GM12878 (cell line): ENCODE measurements at regions not wholly inside any gene's neighbourhood (a gene's known extent, or its start where the extent isn't known, plus 50 kb on each side); places are given as distances from the start of the nearest gene placed in this dataset.

Experiments used
- ATAC-seq: fragments of 200-7000 bp; cut with Tn5 transposase; 3 replicates; pipeline ENCODE4 v1.9.1; 2020; ENCODE audit warnings: mild to moderate bottlenecking, moderate library complexity
- BruUV-seq: library from RNA; stranded (reverse); fragments of 400-500 nt; replicated peaks from 2 replicates; lab custom pipeline; 2021; lab: Mats Ljungman, UMichigan
- CTCF ChIA-PET: fragments of 300-600 bp; sonication (Branson Sonifier 250); formaldehyde crosslinking; extraction: SDS; loops from one replicate; lab custom pipeline; 2021; ENCODE audit warnings: inconsistent platforms; lab: Yijun Ruan, JAX
- POLR2A ChIA-PET: fragments of 350-600 bp; formaldehyde crosslinking; extraction: SDS; loops from one replicate; lab custom pipeline; 2021; ENCODE audit warnings: inconsistent platforms; lab: Charles Lee
- RAD21 ChIA-PET: fragments of 300-600 bp; sonication (Branson Sonifier 250); formaldehyde crosslinking; loops from one replicate; lab custom pipeline; 2023; ENCODE audit warnings: antibody characterized with exemption; ENCODE audit not compliant: unreplicated experiment; lab: Charles Lee
- SMC1A ChIA-PET: fragments of 300-600 bp; sonication (Branson Sonifier 250); formaldehyde crosslinking; loops from one replicate; lab custom pipeline; 2023; ENCODE audit not compliant: unreplicated experiment, uncharacterized antibody; lab: Charles Lee
- DNase-seq: peaks from one replicate; pipeline ENCODE4 v3.0.0-alpha.2; 2011; ENCODE audit warnings: low read depth, low spot score
- FAIRE-seq: peaks from 3 replicates; lab custom pipeline; 2011; peaks lifted over from hg19 to GRCh38; lab: Jason Lieb, UNC
- H2AFZ ChIP-seq: 2 replicates; pipeline ENCODE4 v1.6.0; 2011; ENCODE audit warnings: low read depth, low read length, control low read depth; ENCODE audit not compliant: control insufficient read depth
- H3K27ac ChIP-seq: 2 replicates; pipeline ENCODE4 v1.5.1; 2011; ENCODE audit warnings: control low read depth; ENCODE audit not compliant: control insufficient read depth, insufficient read depth
- H3K27me3 ChIP-seq, 2 experiments: replicated peaks in 1 of 2; 2 replicates each; pipeline versions ENCODE4 v1.6.0 to v1.6.1; 2011; ENCODE audit warnings: low read length in 1 of 2; ENCODE audit not compliant: control insufficient read depth in 2 of 2, insufficient read depth in 2 of 2
- H3K36me3 ChIP-seq, 2 experiments: 2 replicates each; pipeline ENCODE4 v1.5.1; 2011; ENCODE audit warnings: low read length in 1 of 2; ENCODE audit not compliant: control insufficient read depth in 2 of 2, insufficient read depth in 2 of 2
- H3K4me1 ChIP-seq: 2 replicates; pipeline ENCODE4 v1.6.1; 2011; ENCODE audit warnings: mild to moderate bottlenecking, low read length, moderate library complexity, mixed read lengths; ENCODE audit not compliant: control insufficient read depth, insufficient read depth
- H3K4me2 ChIP-seq: 2 replicates; pipeline ENCODE4 v1.6.0; 2011; ENCODE audit warnings: control low read depth; ENCODE audit not compliant: control insufficient read depth, insufficient read depth
- H3K4me3 ChIP-seq: fragments of 200-600 bp; sonication (generic); 2 replicates; pipeline ENCODE4 v1.5.1; 2016
- H3K79me2 ChIP-seq: 2 replicates; pipeline ENCODE4 v1.6.0; 2011; ENCODE audit warnings: low read length; ENCODE audit not compliant: control insufficient read depth, insufficient read depth
- H3K9ac ChIP-seq: 2 replicates; pipeline ENCODE4 v1.8.0; 2011; ENCODE audit warnings: low read length, control low read depth, mixed read lengths; ENCODE audit not compliant: control insufficient read depth, insufficient read depth
- H3K9me3 ChIP-seq: replicated peaks from 3 replicates; pipeline ENCODE4 v1.5.1; 2011; ENCODE audit warnings: mild to moderate bottlenecking, low read length; ENCODE audit not compliant: control insufficient read depth, insufficient read depth
- H4K20me1 ChIP-seq: 2 replicates; pipeline ENCODE4 v1.6.0; 2011; ENCODE audit not compliant: control insufficient read depth, insufficient read depth
- DPF2 ChIP-seq: fragments of 450-650 bp; IDR thresholded peaks from 2 replicates; pipeline ENCODE4 v1.6.1; 2017; ENCODE audit warnings: mild to moderate bottlenecking
- E4F1 ChIP-seq: fragments of 450-650 bp; IDR thresholded peaks from 2 replicates; pipeline ENCODE4 v1.6.1; 2018; ENCODE audit warnings: borderline replicate concordance, mild to moderate bottlenecking; ENCODE audit not compliant: partially characterized antibody
- ELK1 ChIP-seq: IDR thresholded peaks from 2 replicates; pipeline ENCODE4 v1.6.1; 2012; ENCODE audit warnings: low read depth, low read length, improper control_type of control experiment
- MTA3 ChIP-seq: IDR thresholded peaks from 2 replicates; pipeline ENCODE4 v1.6.1; 2012; ENCODE audit warnings: low read length, inconsistent platforms, borderline replicate concordance
- MYC ChIP-seq: IDR thresholded peaks from 2 replicates; pipeline ENCODE4 v1.6.1; 2011; ENCODE audit warnings: mild to moderate bottlenecking, low read length, moderate library complexity, inconsistent platforms; ENCODE audit not compliant: insufficient read depth, insufficient replicate concordance, insufficient read length, severe bottlenecking
- NFYA ChIP-seq: IDR thresholded peaks from 2 replicates; pipeline ENCODE4 v1.6.1; 2011; ENCODE audit warnings: low read depth, mild to moderate bottlenecking, low read length, improper control_type of control experiment, borderline replicate concordance
- PBX3 ChIP-seq: IDR thresholded peaks from 2 replicates; pipeline ENCODE4 v1.6.1; 2011; ENCODE audit warnings: mild to moderate bottlenecking, low read depth, low read length, moderate library complexity; ENCODE audit not compliant: insufficient replicate concordance
- PML ChIP-seq: IDR thresholded peaks from 2 replicates; pipeline ENCODE4 v1.6.1; 2012; ENCODE audit warnings: low read length, inconsistent platforms
- SUPT20H ChIP-seq: IDR thresholded peaks from 2 replicates; pipeline ENCODE4 v1.6.1; 2011; ENCODE audit warnings: low read depth, mild to moderate bottlenecking, low read length, moderate library complexity, borderline replicate concordance; ENCODE audit not compliant: control insufficient read depth
- YY1 ChIP-seq: IDR thresholded peaks from 2 replicates; pipeline ENCODE4 v1.6.1; 2011; ENCODE audit warnings: low read depth, mild to moderate bottlenecking, low read length
- ZBTB33 ChIP-seq: fragments of 450-650 bp; IDR thresholded peaks from 2 replicates; pipeline ENCODE4 v1.6.1; 2017; ENCODE audit warnings: mild to moderate bottlenecking
- ZNF217 ChIP-seq: fragments of 450-650 bp; IDR thresholded peaks from 2 replicates; pipeline ENCODE4 v1.6.1; 2017; ENCODE audit warnings: antibody characterized with exemption, mild to moderate bottlenecking
- WGBS: methylation state at CpG from one replicate; pipeline ENCODE4 v1.1.6; 2016; ENCODE audit warnings: low lambda C conversion rate; ENCODE audit not compliant: insufficient replicate concordance, insufficient coverage; ENCODE audit errors: missing lambda C conversion rate; 5-methylcytosine and 5-hydroxymethylcytosine counted together
- in situ Hi-C: fragments of 300-500 bp; cut with MboI; formaldehyde crosslinking; loops from 9 replicates; pipeline ENCODE4 v1.14.3; 2018; ENCODE audit warnings: mixed read lengths
- intact Hi-C: fragments of 100-400 bp; cut with micrococcal nuclease; formaldehyde crosslinking; loops from one replicate; pipeline ENCODE4 v1.14.2; 2022; ENCODE audit not compliant: unreplicated experiment

GRCh38 chr20:22274330-22274729 lies 310.0 kb downstream of the FOXA2 start:
- H4K20me1 ChIP-seq: no peaks in the 10 kb centered on the region
- intact Hi-C loops (no loop called here), in situ Hi-C loops (no loop called here)
- no peak overlapping the region for H3K4me2 ChIP-seq
- DNase-seq: no peak
- no peak overlapping the region for H3K4me3 ChIP-seq
- no peaks in the 10 kb centered on the region for H3K36me3 ChIP-seq
- WGBS: 28% methylated on average over 4 of the region's 4 CpGs
- no peak overlapping the region for H2AFZ ChIP-seq
- H3K27ac ChIP-seq: no peak overlapping the region
- no peak overlapping the region for H3K9ac ChIP-seq
- ChIA-PET RAD21 (no interaction called here), POLR2A (no interaction called here), CTCF (no interaction called here), SMC1A (no interaction called here)
- H3K27me3 ChIP-seq: no peaks in the 10 kb centered on the region
- H3K4me1 ChIP-seq: no peaks in the 10 kb centered on the region
- no peaks in the 10 kb centered on the region for H3K79me2 ChIP-seq
- TF ChIP-seq DPF2 (no peak), MTA3 (no peak), ELK1 (no peak), NFYA (no peak), PBX3 (no peak), MYC (no peak)
- no peaks in the 10 kb centered on the region for H3K9me3 ChIP-seq
- FAIRE-seq: no peak
- BruUV-seq: no TSS peak
- no peak for ATAC-seq

DNA sequence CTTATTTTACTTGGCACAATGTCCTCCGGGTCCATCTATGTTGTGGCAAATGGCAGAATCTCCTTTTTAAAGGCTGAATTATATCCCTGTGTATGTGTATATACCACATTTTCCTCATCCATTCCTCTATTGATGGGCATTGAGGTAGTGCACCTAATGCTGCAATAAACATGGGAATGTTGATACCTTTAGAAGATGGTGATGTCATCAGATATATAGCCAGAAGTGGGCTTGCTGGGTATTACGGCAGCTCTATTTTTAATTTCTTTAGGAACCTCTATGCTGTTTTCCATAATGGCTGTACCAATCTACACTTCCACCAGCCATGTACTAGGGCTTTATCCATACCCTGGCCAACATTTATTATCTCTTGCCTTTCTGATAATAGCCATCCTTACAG lies 315.7 kb downstream of the FOXA2 start:
- H4K20me1 ChIP-seq: no peaks in the 10 kb centered on the region
- no peaks in the 10 kb centered on the region for H3K27me3 ChIP-seq
- no peaks in the 10 kb centered on the region for H3K4me1 ChIP-seq
- no peak overlapping the region for H3K4me2 ChIP-seq
- H3K4me3 ChIP-seq: no peak overlapping the region
- BruUV-seq: no TSS peak
- ChIA-PET SMC1A (no interaction called here), RAD21 (no interaction called here), POLR2A (no interaction called here), CTCF (no interaction called here)
- FAIRE-seq (no peak), DNase-seq (no peak), ATAC-seq (no peak)
- no peaks in the 10 kb centered on the region for H3K9me3 ChIP-seq
- H3K79me2 ChIP-seq: no peaks in the 10 kb centered on the region
- H3K27ac ChIP-seq: no peak overlapping the region
- in situ Hi-C loops (no loop called here), intact Hi-C loops (no loop called here)
- no peak overlapping the region for H3K9ac ChIP-seq
- no peak overlapping the region for H2AFZ ChIP-seq
- H3K36me3 ChIP-seq: no peaks in the 10 kb centered on the region
- 80% methylated on average over 2 of the region's 2 CpGs for WGBS
- no peak for TF ChIP-seq YY1
- TF ChIP-seq ZNF217: no peak
- no peak for TF ChIP-seq E4F1
- TF ChIP-seq SUPT20H: no peak
- no peak for TF ChIP-seq PML
- TF ChIP-seq ZBTB33: no peak
